ENCODE measurements at regions not wholly inside any gene's neighbourhood (a gene's known extent, or its start where the extent isn't known, plus 50 kb on each side); places are given as distances from the start of the nearest gene placed in this dataset.

DNA sequence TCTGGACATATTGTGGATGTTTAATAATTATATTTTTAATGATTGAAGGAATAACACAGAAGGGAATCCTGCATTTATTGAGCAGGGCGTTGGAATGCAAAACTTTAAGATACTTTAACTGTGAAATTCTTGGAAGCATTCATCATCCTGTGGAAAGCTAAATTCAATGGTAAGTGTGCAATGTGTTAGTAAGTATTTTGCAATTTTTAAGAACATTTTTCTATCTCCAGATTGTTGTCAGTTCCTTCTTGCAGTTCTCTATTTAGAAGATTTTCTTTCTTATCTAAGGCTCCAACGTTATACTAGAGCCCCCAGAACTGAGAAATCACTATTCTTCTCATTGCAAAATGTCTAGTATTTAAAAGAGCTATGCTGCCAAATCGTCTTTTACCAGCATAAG lies 132.2 kb upstream of the TSC22D2 start:
- TF ChIP-seq, protein P1, sequence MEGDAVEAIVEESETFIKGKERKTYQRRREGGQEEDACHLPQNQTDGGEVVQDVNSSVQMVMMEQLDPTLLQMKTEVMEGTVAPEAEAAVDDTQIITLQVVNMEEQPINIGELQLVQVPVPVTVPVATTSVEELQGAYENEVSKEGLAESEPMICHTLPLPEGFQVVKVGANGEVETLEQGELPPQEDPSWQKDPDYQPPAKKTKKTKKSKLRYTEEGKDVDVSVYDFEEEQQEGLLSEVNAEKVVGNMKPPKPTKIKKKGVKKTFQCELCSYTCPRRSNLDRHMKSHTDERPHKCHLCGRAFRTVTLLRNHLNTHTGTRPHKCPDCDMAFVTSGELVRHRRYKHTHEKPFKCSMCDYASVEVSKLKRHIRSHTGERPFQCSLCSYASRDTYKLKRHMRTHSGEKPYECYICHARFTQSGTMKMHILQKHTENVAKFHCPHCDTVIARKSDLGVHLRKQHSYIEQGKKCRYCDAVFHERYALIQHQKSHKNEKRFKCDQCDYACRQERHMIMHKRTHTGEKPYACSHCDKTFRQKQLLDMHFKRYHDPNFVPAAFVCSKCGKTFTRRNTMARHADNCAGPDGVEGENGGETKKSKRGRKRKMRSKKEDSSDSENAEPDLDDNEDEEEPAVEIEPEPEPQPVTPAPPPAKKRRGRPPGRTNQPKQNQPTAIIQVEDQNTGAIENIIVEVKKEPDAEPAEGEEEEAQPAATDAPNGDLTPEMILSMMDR (IDR thresholded peaks at IDR 0.05), result no peak
- no peak for TF ChIP-seq EZH2 (IDR thresholded peaks at IDR 0.05; ENCODE audit: borderline replicate concordance, insufficient read depth, low read depth, low read length, poor library complexity, severe bottlenecking)
